ENCODE measurements at regions not wholly inside any gene's neighbourhood (a gene's known extent, or its start where the extent isn't known, plus 50 kb on each side); places are given as distances from the start of the nearest gene placed in this dataset.

GRCh38 chr2:224264259-224264658, 137.6 kb downstream of the FAM124B start:
- H3K4me1 ChIP-seq (ENCODE audit: insufficient read depth, low read length): no peaks in the 10 kb centered on the region; the same call in 1 of the 2 replicates
- Mint-ChIP-seq H3K27ac (peak overlapping the region in 1 of 3 experiments; percentile 30; a peak in 1 of 7 replicates), H3K9me3 (no peaks in the 10 kb centered on the region), H3K27me3 (ENCODE audit: low read depth) (no peaks in the 10 kb centered on the region), H3K4me3 (no peak overlapping the region), H3K36me3 (ENCODE audit: insufficient read depth in 1 of 3, low read depth in 3 of 3) (no peaks in the 10 kb centered on the region), H3K4me1 (peaks cover 9 to 14% of the 10 kb centered on the region in 2 experiments)
- H4K8ac ChIP-seq (replicated peaks; ENCODE audit: insufficient read length, low read depth, low read length): no peak overlapping the region
- H3K79me1 ChIP-seq (ENCODE audit: insufficient read depth, low read depth, low read length, poor library complexity, severe bottlenecking): no peaks in the 10 kb centered on the region
- H2AFZ ChIP-seq (ENCODE audit: low read length): no peak overlapping the region
- H3K9me3 ChIP-seq (ENCODE audit: control insufficient read depth, low read depth, low read length): no peaks in the 10 kb centered on the region
- H3K79me2 ChIP-seq (ENCODE audit: insufficient read depth, low read length): no peaks in the 10 kb centered on the region
- no peak for DNase-seq
- H2BK15ac ChIP-seq (ENCODE audit: low read depth, low read length): no peak overlapping the region
- WGBS (ENCODE audit: extremely low coverage, insufficient read length, low lambda C conversion rate): no CpG with 5 or more reads among the region's 4 CpGs
- no peak overlapping the region for H2BK12ac ChIP-seq (ENCODE audit: insufficient read length, low read depth, low read length)
- no peak overlapping the region for H3K23ac ChIP-seq (ENCODE audit: insufficient read length, low read depth, low read length)
- no peak for TF ChIP-seq CTCF (conservative IDR thresholded peaks at IDR 0.05)
- H4K91ac ChIP-seq (ENCODE audit: insufficient read length, low read depth, low read length): no peak overlapping the region
- no peaks in the 10 kb centered on the region for H3K23me2 ChIP-seq (ENCODE audit: insufficient read length, low read depth, low read length, poor library complexity, severe bottlenecking)
- H2AK5ac ChIP-seq (ENCODE audit: insufficient read length, low read length): no peak overlapping the region
- no peak overlapping the region for H3K27ac ChIP-seq (ENCODE audit: insufficient read length, low read depth, low read length)
- H2BK120ac ChIP-seq (ENCODE audit: low read depth, low read length, poor library complexity, severe bottlenecking): no peak overlapping the region
- H3K18ac ChIP-seq (ENCODE audit: insufficient read length, low read depth, low read length): no peak overlapping the region
- no peak overlapping the region for H3K4ac ChIP-seq (ENCODE audit: low read depth, low read length)
- H3K27me3 ChIP-seq (ENCODE audit: insufficient read depth, low read length): no peaks in the 10 kb centered on the region
- no peak overlapping the region for H4K5ac ChIP-seq (ENCODE audit: insufficient read length, low read depth, low read length)
- no peak overlapping the region for H3K14ac ChIP-seq (ENCODE audit: insufficient read depth, low read length)
- no peak overlapping the region for H3K56ac ChIP-seq (ENCODE audit: insufficient read length, low read depth, low read length)
- no peak overlapping the region for H2BK20ac ChIP-seq (ENCODE audit: low read depth, low read length, poor library complexity, severe bottlenecking)
- H2BK5ac ChIP-seq (ENCODE audit: insufficient read length, low read length): no peak overlapping the region
- no peak overlapping the region for H3T11ph ChIP-seq (ENCODE audit: low read length)
- H3K9ac ChIP-seq (ENCODE audit: extremely low read depth, insufficient read length, low read length): no peak overlapping the region
- H4K20me1 ChIP-seq (ENCODE audit: control insufficient read depth, insufficient read depth, insufficient read length): no peaks in the 10 kb centered on the region
- no peak overlapping the region for H3K4me2 ChIP-seq (ENCODE audit: insufficient read depth, insufficient read length, low read length)

All from H9 (cell line).